Activated T-helper 2 cell treated with anti-CD3 and anti-CD28 coated beads, Interferon-gamma antibody, Interleukin-2, Interleukin-4, amounts not matched to agents 10 μg/mL and 5 μg/mL and 100 μg/mL, durations not matched to agents 14 hours and 24 hours and 36 hours (primary cell): ENCODE measurements at regions not wholly inside any gene's neighbourhood (a gene's known extent, or its start where the extent isn't known, plus 50 kb on each side); places are given as distances from the start of the nearest gene placed in this dataset.

Experiments
- DNase-seq: peaks from one replicate; pipeline ENCODE4 v3.0.0; 2021; ENCODE audit warnings: low spot score
- H3K27ac Mint-ChIP-seq: one replicate; pipeline ENCODE4 v1.8.0; 2021; ENCODE audit warnings: mixed read lengths
- H3K27me3 Mint-ChIP-seq: one replicate; pipeline ENCODE4 v1.8.0; 2021; ENCODE audit warnings: low read depth, mixed read lengths
- H3K36me3 Mint-ChIP-seq: one replicate; pipeline ENCODE4 v1.8.0; 2021; ENCODE audit warnings: low read depth, mixed read lengths
- H3K4me1 Mint-ChIP-seq: one replicate; pipeline ENCODE4 v1.8.0; 2021; ENCODE audit warnings: low read depth, mixed read lengths
- H3K4me3 Mint-ChIP-seq: one replicate; pipeline ENCODE4 v1.8.0; 2021; ENCODE audit warnings: low read depth, mild to moderate bottlenecking, moderate library complexity, mixed read lengths
- H3K9me3 Mint-ChIP-seq: one replicate; pipeline ENCODE4 v1.8.0; 2021; ENCODE audit warnings: mixed read lengths
- intact Hi-C: fragments of 100-400 bp; cut with micrococcal nuclease; formaldehyde crosslinking; loops from one replicate; pipeline ENCODE4 v1.15.1; 2023

- no peak for DNase-seq
- intact Hi-C loops: no loop called here
- H3K36me3 Mint-ChIP-seq: no peaks in the 10 kb centered on the region
- H3K9me3 Mint-ChIP-seq: no peaks in the 10 kb centered on the region
- H3K27me3 Mint-ChIP-seq: peaks cover 34% of the 10 kb centered on the region
- H3K4me3 Mint-ChIP-seq: no peak overlapping the region
- peaks cover 4% of the 10 kb centered on the region for H3K4me1 Mint-ChIP-seq
- no peak overlapping the region for H3K27ac Mint-ChIP-seq
Observed at GRCh38 chr6:119544325-119545175, 195.0 kb upstream of the MAN1A1 start.

- no peak for DNase-seq
- no peaks in the 10 kb centered on the region for H3K36me3 Mint-ChIP-seq
- intact Hi-C loops: no loop called here
- H3K27me3 Mint-ChIP-seq: peaks cover 34% of the 10 kb centered on the region
- no peaks in the 10 kb centered on the region for H3K9me3 Mint-ChIP-seq
- H3K27ac Mint-ChIP-seq: no peak overlapping the region
- H3K4me3 Mint-ChIP-seq: no peak overlapping the region
- H3K4me1 Mint-ChIP-seq: peaks cover 4% of the 10 kb centered on the region
Observed at GRCh38 chr6:119543332-119543731, 193.8 kb upstream of the MAN1A1 start.

- DNase-seq: no peak
- Mint-ChIP-seq H3K4me1 (peaks cover 4% of the 10 kb centered on the region), H3K27me3 (peaks cover 30% of the 10 kb centered on the region), H3K4me3 (no peak overlapping the region), H3K27ac (no peak overlapping the region), H3K36me3 (no peaks in the 10 kb centered on the region), H3K9me3 (no peaks in the 10 kb centered on the region)
- intact Hi-C loops: no loop called here
Observed at GRCh38 chr6:119542037-119542436, 192.5 kb upstream of the MAN1A1 start.

GRCh38 chr6:119541132-119541905 is 191.8 kb upstream of the MAN1A1 start:
- peaks cover 31% of the 10 kb centered on the region for H3K27me3 Mint-ChIP-seq
- DNase-seq: no peak
- peaks cover 4% of the 10 kb centered on the region for H3K4me1 Mint-ChIP-seq
- no peak overlapping the region for H3K27ac Mint-ChIP-seq
- intact Hi-C loops: no loop called here
- H3K36me3 Mint-ChIP-seq: no peaks in the 10 kb centered on the region
- no peak overlapping the region for H3K4me3 Mint-ChIP-seq
- H3K9me3 Mint-ChIP-seq: no peaks in the 10 kb centered on the region

- Mint-ChIP-seq H3K4me3 (no peak overlapping the region), H3K27me3 (peaks cover 31% of the 10 kb centered on the region), H3K27ac (no peak overlapping the region), H3K36me3 (no peaks in the 10 kb centered on the region), H3K9me3 (no peaks in the 10 kb centered on the region), H3K4me1 (peaks cover 4% of the 10 kb centered on the region)
- no peak for DNase-seq
- intact Hi-C loops: no loop called here
Observed at GRCh38 chr6:119540417-119540816, 190.9 kb upstream of the MAN1A1 start.

GRCh38 chr6:119539066-119539746 is 189.6 kb upstream of the MAN1A1 start:
- Mint-ChIP-seq H3K27me3 (peaks cover 28% of the 10 kb centered on the region), H3K9me3 (no peaks in the 10 kb centered on the region), H3K4me3 (no peak overlapping the region), H3K4me1 (peaks cover 4% of the 10 kb centered on the region), H3K36me3 (no peaks in the 10 kb centered on the region), H3K27ac (no peak overlapping the region)
- intact Hi-C loops: loop anchor here (10.0 kb wide), 1 partner anchor 184 kb away; no protein-coding TSS in a partner anchor
- no peak for DNase-seq

DNA sequence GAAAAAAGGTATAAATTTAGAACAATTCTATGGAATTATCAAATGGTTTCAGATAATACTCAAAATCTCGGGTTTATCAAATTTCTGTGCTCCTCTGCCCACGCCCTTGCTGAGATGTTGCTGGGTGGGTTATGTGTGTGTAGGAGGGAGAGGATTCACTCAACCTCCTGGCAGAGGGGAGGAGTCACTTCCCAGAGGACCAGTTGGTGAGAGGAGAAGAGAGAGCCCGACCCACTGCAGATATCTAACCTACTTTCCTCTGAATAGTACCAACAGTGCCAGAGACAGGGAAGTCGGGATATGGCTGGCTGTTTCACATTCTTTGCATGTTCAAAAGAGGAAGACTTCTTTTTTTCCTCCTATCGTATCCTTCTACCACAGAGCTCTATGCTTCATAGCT is 187.1 kb upstream of the MAN1A1 start:
- Mint-ChIP-seq H3K4me1 (peaks cover 11% of the 10 kb centered on the region), H3K9me3 (no peaks in the 10 kb centered on the region), H3K4me3 (no peak overlapping the region), H3K27ac (no peak overlapping the region), H3K27me3 (peaks cover 18% of the 10 kb centered on the region), H3K36me3 (no peaks in the 10 kb centered on the region)
- DNase-seq: no peak
- intact Hi-C loops: loop anchor here (10.0 kb wide), 1 partner anchor 182 kb away; no protein-coding TSS in a partner anchor

GRCh38 chr6:119535332-119535731 is 185.8 kb upstream of the MAN1A1 start:
- DNase-seq: no peak
- H3K4me1 Mint-ChIP-seq: peaks cover 11% of the 10 kb centered on the region
- H3K9me3 Mint-ChIP-seq: no peaks in the 10 kb centered on the region
- intact Hi-C loops: loop anchor here (10.0 kb wide), 1 partner anchor 181 kb away; no protein-coding TSS in a partner anchor
- H3K27ac Mint-ChIP-seq: no peak overlapping the region
- H3K27me3 Mint-ChIP-seq: peaks cover 15% of the 10 kb centered on the region
- H3K4me3 Mint-ChIP-seq: no peak overlapping the region
- no peaks in the 10 kb centered on the region for H3K36me3 Mint-ChIP-seq

- Mint-ChIP-seq H3K36me3 (no peaks in the 10 kb centered on the region), H3K27me3 (peaks cover 18% of the 10 kb centered on the region), H3K4me3 (no peak overlapping the region), H3K4me1 (peaks cover 11% of the 10 kb centered on the region), H3K27ac (no peak overlapping the region), H3K9me3 (no peaks in the 10 kb centered on the region)
- intact Hi-C loops: loop anchor here (2.0 to 10.0 kb wide), 2 partner anchors 71 to 179 kb away; no protein-coding TSS in a partner anchor
- no peak for DNase-seq
Observed at GRCh38 chr6:119533603-119534279, 184.2 kb upstream of the MAN1A1 start.

DNA sequence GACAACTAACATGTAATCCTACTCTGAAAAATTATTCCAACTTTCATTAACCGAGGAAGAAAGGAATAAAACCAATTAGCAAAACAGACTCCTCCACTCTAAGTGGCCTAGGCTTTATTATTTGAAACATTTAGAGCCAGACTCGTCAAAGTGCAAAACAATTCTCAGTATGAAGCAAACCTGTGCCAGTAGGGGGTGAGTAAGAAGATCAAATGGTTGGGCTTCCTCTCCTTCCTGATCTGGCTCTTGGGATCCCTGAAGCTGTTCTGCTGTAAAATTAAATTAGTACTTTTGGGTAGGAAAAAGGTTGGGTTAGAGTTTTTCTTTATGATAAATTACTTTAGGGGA is 177.6 kb upstream of the MAN1A1 start:
- Mint-ChIP-seq H3K4me3 (no peak overlapping the region), H3K27ac (no peak overlapping the region), H3K36me3 (no peaks in the 10 kb centered on the region), H3K9me3 (no peaks in the 10 kb centered on the region), H3K4me1 (no peaks in the 10 kb centered on the region), H3K27me3 (peaks cover 30% of the 10 kb centered on the region)
- intact Hi-C loops: no loop called here
- no peak for DNase-seq

GRCh38 chr6:119526561-119527230 is 177.1 kb upstream of the MAN1A1 start:
- H3K36me3 Mint-ChIP-seq: no peaks in the 10 kb centered on the region
- no peak for DNase-seq
- no peak overlapping the region for H3K4me3 Mint-ChIP-seq
- H3K27me3 Mint-ChIP-seq: peaks cover 30% of the 10 kb centered on the region
- H3K9me3 Mint-ChIP-seq: no peaks in the 10 kb centered on the region
- H3K27ac Mint-ChIP-seq: no peak overlapping the region
- intact Hi-C loops: no loop called here
- H3K4me1 Mint-ChIP-seq: no peaks in the 10 kb centered on the region

- Mint-ChIP-seq H3K27me3 (peaks cover 28% of the 10 kb centered on the region), H3K9me3 (no peaks in the 10 kb centered on the region), H3K4me3 (no peak overlapping the region), H3K36me3 (no peaks in the 10 kb centered on the region), H3K4me1 (no peaks in the 10 kb centered on the region), H3K27ac (no peak overlapping the region)
- intact Hi-C loops: no loop called here
- no peak for DNase-seq
Observed at GRCh38 chr6:119524410-119524809, 174.8 kb upstream of the MAN1A1 start.
